ENCODE measurements at regions not wholly inside any gene's neighbourhood (a gene's known extent, or its start where the extent isn't known, plus 50 kb on each side); places are given as distances from the start of the nearest gene placed in this dataset.
"Not testable (repeated sequence)": the region's sequence is repeated elsewhere in the genome, so short reads cannot be mapped to it uniquely, and the experiment has no call there.

GRCh38 chr9:40873753-40874295, 254.7 kb downstream of the FOXD4L6 start:
- TF ChIP-seq CTCF (conservative IDR thresholded peaks at IDR 0.05; ENCODE audit: low read depth, low read length); EZH2 (IDR thresholded peaks at IDR 0.05; ENCODE audit: low read length, unreplicated experiment); EZH2phosphoT487 (IDR thresholded peaks at IDR 0.05; ENCODE audit: borderline replicate concordance, low read length): not testable (repeated sequence)
